ENCODE measurements at regions not wholly inside any gene's neighbourhood (a gene's known extent, or its start where the extent isn't known, plus 50 kb on each side); places are given as distances from the start of the nearest gene placed in this dataset.
"Not testable (repeated sequence)": the region's sequence is repeated elsewhere in the genome, so short reads cannot be mapped to it uniquely, and the experiment has no call there.

DNA sequence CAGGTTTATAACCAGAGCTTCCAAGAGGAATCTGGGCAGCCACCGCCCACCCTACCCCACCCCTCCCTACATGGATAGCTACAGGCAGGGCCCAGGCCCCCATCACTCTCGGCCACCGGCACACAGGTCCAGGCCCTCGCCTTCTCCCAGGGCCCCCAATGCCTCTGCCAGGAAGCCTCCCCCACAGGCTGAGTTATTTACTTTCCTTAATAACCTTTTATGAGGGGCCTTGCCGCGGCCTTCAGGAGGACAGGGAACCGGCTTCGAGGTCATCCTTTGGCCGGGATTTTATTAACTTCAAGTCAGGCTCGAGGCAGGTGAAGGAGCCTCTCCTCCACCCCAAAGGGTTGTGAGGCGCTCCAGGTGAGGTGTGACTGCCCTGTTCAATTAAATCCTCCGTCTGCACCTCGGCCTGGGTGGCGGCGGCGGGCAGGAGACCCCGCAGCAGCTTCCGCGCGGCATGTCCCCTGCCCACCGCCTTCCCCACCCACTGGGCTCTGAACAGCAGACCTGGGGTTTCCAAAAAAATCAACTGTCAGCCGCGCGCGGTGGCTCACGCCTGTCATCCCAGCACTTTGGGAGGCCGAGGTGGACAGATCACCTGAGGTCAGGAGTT is 106.5 kb downstream of the MICALL2 start:
- TF ChIP-seq, protein P1, sequence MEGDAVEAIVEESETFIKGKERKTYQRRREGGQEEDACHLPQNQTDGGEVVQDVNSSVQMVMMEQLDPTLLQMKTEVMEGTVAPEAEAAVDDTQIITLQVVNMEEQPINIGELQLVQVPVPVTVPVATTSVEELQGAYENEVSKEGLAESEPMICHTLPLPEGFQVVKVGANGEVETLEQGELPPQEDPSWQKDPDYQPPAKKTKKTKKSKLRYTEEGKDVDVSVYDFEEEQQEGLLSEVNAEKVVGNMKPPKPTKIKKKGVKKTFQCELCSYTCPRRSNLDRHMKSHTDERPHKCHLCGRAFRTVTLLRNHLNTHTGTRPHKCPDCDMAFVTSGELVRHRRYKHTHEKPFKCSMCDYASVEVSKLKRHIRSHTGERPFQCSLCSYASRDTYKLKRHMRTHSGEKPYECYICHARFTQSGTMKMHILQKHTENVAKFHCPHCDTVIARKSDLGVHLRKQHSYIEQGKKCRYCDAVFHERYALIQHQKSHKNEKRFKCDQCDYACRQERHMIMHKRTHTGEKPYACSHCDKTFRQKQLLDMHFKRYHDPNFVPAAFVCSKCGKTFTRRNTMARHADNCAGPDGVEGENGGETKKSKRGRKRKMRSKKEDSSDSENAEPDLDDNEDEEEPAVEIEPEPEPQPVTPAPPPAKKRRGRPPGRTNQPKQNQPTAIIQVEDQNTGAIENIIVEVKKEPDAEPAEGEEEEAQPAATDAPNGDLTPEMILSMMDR (IDR thresholded peaks at IDR 0.05): no peak
- TF ChIP-seq EP300 (IDR thresholded peaks at IDR 0.05; ENCODE audit: low read depth): no peak
- no peak for TF ChIP-seq POLR2A (IDR thresholded peaks at IDR 0.05)
- no peak for TF ChIP-seq POLR2AphosphoS5 (IDR thresholded peaks at IDR 0.05)

DNA sequence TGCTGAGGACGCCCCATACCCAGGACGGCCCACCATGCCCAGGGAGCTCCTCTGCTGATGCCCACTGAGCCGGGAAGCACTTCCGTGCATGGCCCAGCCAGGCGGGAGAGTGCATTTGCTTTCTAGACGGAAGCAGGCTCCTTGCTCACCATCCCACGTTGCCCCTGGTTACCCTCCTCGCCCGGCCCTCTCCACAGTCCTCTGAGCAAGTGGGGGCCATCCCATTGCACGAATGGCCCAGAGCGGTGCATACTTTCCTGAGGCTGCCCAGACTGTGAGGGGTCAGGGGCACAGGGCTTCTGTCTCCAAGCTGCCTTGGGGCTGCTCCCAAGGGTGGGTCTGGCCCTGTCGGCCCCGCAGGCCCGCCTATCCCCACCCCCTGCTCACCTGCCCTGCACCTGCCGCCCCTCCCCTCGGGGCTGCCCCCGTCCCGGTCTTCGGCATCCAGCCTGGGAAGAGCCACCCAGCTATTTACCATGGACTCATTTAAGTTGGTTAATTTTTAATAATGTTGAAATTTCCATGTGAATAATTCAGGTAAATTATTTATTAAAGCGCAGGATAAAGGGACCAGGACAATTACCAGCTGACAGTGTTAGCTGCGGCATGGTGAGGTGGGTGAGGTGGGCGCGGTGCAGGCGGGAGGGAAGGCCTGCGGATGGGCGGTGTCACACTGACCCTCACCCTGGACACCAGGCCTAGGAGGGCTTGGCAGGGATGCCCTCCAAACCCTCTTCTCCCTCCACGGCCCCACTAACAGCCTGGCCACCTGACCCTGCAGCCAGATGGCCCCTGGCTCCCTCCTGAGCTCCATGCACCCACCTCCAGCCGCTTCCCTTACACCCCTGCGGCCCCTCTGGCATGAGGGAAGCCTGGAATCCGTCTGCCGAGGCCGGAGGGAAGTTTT is 104.4 kb downstream of the MICALL2 start:
- Histone ChIP-seq H3K4me3 (no peak overlapping the region), H3K4me1 (peaks cover 0 to 4% (median 0%) of the 10 kb centered on the region in 4 donors), H3K27ac (no peak overlapping the region), H3K36me3 (no peaks in the 10 kb centered on the region), H3K9me3 (no peaks in the 10 kb centered on the region), H3K27me3 (peaks cover 77% of the 10 kb centered on the region)
- intact Hi-C loops (cut with DNase I; ENCODE audit: low total_unique reads): no loop called here
- in situ Hi-C loops (cut with MboI; ENCODE audit: low pct_ligation_motif_present in 1 of 4, low pct_unique_long_range_greater_than_20kb in 1 of 4, low sequenced_read_pairs in 3 of 4): no loop called here
- 59 to 80% methylated on average over 2 to 28 of the region's 32 CpGs for WGBS, 2 donors (ENCODE audit: low coverage in 1 of 2)
- DNase-seq: no peak
- TF ChIP-seq, protein P1 (IDR thresholded peaks at IDR 0.05): no peak
- TF ChIP-seq EP300 (IDR thresholded peaks at IDR 0.05; ENCODE audit: low read depth): no peak
- TF ChIP-seq POLR2AphosphoS5 (IDR thresholded peaks at IDR 0.05): no peak
- no peak for TF ChIP-seq POLR2A (IDR thresholded peaks at IDR 0.05)

More for the DNA sequence above, 106.5 kb downstream of the MICALL2 start:
- Histone ChIP-seq H3K27ac (no peak overlapping the region), H3K4me3 (no peak overlapping the region), H3K9me3 (no peaks in the 10 kb centered on the region), H3K4me1 (peaks cover 0 to 4% (median 0%) of the 10 kb centered on the region in 4 donors), H3K27me3 (peaks cover 85% of the 10 kb centered on the region), H3K36me3 (no peaks in the 10 kb centered on the region)
- no peak for DNase-seq
- intact Hi-C loops (cut with DNase I; ENCODE audit: low total_unique reads) (no loop called here), in situ Hi-C loops (cut with MboI; ENCODE audit: low pct_ligation_motif_present in 1 of 4, low pct_unique_long_range_greater_than_20kb in 1 of 4, low sequenced_read_pairs in 3 of 4) (no loop called here)
- 52 to 76% methylated on average over 5 to 27 of the region's 27 CpGs for WGBS, 2 donors (ENCODE audit: low coverage in 1 of 2)

DNA sequence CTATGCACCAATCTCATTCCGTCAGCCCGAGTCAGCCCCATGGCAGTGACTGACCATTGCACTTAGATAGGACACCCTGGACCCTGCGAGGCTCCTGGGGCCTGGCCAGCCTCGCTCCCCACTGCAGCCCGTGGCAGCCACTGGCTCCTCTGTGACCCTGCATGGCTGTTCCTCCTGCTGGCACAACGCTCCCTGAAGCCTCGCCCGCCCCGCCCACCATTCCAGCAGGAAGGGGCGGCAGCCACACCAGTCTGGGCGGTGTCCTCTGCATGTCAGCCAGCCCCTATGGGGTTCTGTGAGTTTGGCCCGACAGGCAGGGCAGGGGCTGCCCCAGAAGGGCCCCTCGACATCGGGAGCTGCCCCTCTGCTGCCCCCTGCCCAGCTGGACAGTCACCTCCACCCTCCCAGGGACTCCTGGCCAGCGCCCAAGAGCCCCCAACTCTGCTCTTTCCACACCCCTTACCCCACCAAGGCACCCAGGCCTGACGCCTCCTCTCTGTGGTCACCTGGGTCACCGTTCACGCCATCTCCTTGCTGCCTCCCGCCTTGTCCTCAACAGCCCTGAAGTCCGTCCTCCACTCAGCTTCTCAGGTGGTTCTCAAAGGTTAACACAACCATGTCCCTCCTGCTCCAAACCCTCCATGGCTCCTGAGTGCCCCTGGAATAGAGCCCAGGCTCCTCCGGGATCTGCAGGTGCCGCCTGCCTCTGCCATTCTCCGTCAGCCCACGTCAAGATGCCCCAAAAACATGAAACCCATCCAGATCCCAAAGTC is 103.5 kb downstream of the MICALL2 start:
- TF ChIP-seq EP300 (IDR thresholded peaks at IDR 0.05; ENCODE audit: low read depth): no peak

DNA sequence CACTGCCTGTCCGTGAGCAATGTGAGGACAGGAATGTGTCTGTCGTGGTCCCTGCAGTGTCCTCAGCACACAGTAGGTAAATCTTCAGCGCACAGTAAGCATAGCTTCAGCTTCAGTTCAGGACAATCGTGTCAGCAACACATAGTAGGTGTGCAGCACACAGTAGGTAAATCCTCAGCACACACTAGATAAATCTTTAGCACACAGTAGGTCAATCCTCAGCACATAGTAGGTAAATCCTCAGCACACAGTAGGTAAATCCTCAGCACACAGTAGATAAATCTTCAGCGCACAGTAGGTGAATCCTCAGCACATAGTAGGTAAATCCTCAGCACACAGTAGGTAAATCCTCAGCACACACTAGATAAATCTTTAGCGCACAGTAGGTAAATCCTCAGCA is 102.4 kb downstream of the MICALL2 start:
- peaks cover 60% of the 10 kb centered on the region for H3K27me3 ChIP-seq
- H3K9me3 ChIP-seq; H3K4me3 ChIP-seq; H3K36me3 ChIP-seq; in situ Hi-C loops (cut with MboI; ENCODE audit: low pct_ligation_motif_present in 1 of 4, low pct_unique_long_range_greater_than_20kb in 1 of 4, low sequenced_read_pairs in 3 of 4); H3K4me1 ChIP-seq; DNase-seq; intact Hi-C loops (cut with DNase I; ENCODE audit: low total_unique reads); H3K27ac ChIP-seq: not testable (repeated sequence)
- 93 to 100% methylated on average over 1 to 6 of the region's 6 CpGs for WGBS, 2 donors (ENCODE audit: low coverage in 1 of 2)

More for the DNA sequence above, 103.5 kb downstream of the MICALL2 start:
- Histone ChIP-seq H3K4me3 (no peak overlapping the region), H3K36me3 (no peaks in the 10 kb centered on the region), H3K4me1 (peaks cover 0 to 4% (median 0%) of the 10 kb centered on the region in 4 donors), H3K27me3 (peaks cover 70% of the 10 kb centered on the region), H3K27ac (no peak overlapping the region), H3K9me3 (no peaks in the 10 kb centered on the region)
- peak; percentile 44 for DNase-seq
- in situ Hi-C loops (cut with MboI; ENCODE audit: low pct_ligation_motif_present in 1 of 4, low pct_unique_long_range_greater_than_20kb in 1 of 4, low sequenced_read_pairs in 3 of 4) (no loop called here), intact Hi-C loops (cut with DNase I; ENCODE audit: low total_unique reads) (no loop called here)
- WGBS, 2 donors (ENCODE audit: low coverage in 1 of 2): 44 to 73% methylated on average over 4 to 21 of the region's 24 CpGs

DNA sequence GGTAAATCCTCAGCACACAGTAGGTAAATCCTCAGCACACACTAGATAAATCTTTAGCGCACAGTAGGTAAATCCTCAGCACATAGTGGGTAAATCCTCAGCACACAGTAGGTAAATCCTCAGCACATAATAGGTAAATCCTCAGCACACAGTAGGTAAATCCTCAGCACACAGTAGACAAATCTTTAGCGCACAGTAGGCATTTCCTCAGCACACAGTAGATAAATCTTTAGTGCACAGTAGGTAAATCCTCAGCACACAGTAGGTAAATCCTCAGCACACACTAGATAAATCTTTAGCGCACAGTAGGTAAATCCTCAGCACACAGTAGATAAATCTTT is 102.0 kb downstream of the MICALL2 start:
- in situ Hi-C loops (cut with MboI; ENCODE audit: low pct_ligation_motif_present in 1 of 4, low pct_unique_long_range_greater_than_20kb in 1 of 4, low sequenced_read_pairs in 3 of 4); DNase-seq; H3K4me3 ChIP-seq; H3K9me3 ChIP-seq; H3K36me3 ChIP-seq; H3K4me1 ChIP-seq; intact Hi-C loops (cut with DNase I; ENCODE audit: low total_unique reads); H3K27ac ChIP-seq: not testable (repeated sequence)
- peaks cover 56% of the 10 kb centered on the region for H3K27me3 ChIP-seq
- 92 to 96% methylated on average over 2 to 3 of the region's 3 CpGs for WGBS, 2 donors (ENCODE audit: low coverage in 1 of 2)
